Ovary (tissue), 7 donors: ENCODE measurements at regions not wholly inside any gene's neighbourhood (a gene's known extent, or its start where the extent isn't known, plus 50 kb on each side); places are given as distances from the start of the nearest gene placed in this dataset.

ENCODE experiments used
- DNase-seq, 5 donors: peaks; one replicate each; pipeline ENCODE4 v3.0.0-alpha.2; 2019 to 2020
- H3K27ac ChIP-seq, 2 donors: fragments of 200-600 bp; one replicate each; pipeline versions ENCODE4 v1.5.1 to v1.8.0; 2019 to 2022
- H3K27me3 ChIP-seq: fragments of 200-600 bp; one replicate; pipeline ENCODE4 v1.8.0; 2022
- H3K36me3 ChIP-seq: fragments of 200-600 bp; sonication (generic); one replicate; pipeline ENCODE4 v1.5.1; 2019
- H3K4me1 ChIP-seq: one replicate; pipeline ENCODE4 v1.8.1; 2013; ENCODE audit warnings: mild to moderate bottlenecking, moderate library complexity; ENCODE audit not compliant: insufficient read depth
- H3K4me3 ChIP-seq: fragments of 200-600 bp; sonication (generic); one replicate; pipeline ENCODE4 v1.5.1; 2017
- H3K9me3 ChIP-seq, 2 donors: fragments of 200-600 bp in 1 of 2; sonication (generic) in 1 of 2; one replicate each; pipeline versions ENCODE4 v1.5.1 to v1.8.1; 2013 to 2019; ENCODE audit warnings: mild to moderate bottlenecking in 1 of 2, moderate library complexity in 1 of 2
- EP300 ChIP-seq: sonication (generic); formaldehyde crosslinking; IDR thresholded peaks from one replicate; pipeline ENCODE4 v1.6.1; 2017; ENCODE audit warnings: antibody characterized with exemption
- POLR2A ChIP-seq: fragments of 450-650 bp; IDR thresholded peaks from one replicate; pipeline ENCODE4 v1.6.1; 2017; ENCODE audit warnings: antibody characterized with exemption, mild to moderate bottlenecking, moderate library complexity
- WGBS, 3 donors: extraction: QIAGEN DNeasy Blood & Tissue Kit in 1 of 3; methylation state at CpG; one replicate each; pipeline versions ENCODE4 v1.1.5 to v1.1.7; 2013 to 2017; 5-methylcytosine and 5-hydroxymethylcytosine counted together
- intact Hi-C, 4 donors: fragments of 100-400 bp; cut with DNase I; formaldehyde crosslinking; loops; one replicate each; pipeline versions ENCODE4 v1.11.0 to v1.15.1; 2022 to 2023
- TF ChIP-seq, protein P1 (sequence below), 3 donors: fragments of 450-650 bp in 2 of 3; fragments of 200-600 bp in 1 of 3; IDR thresholded peaks; one replicate each; pipeline versions ENCODE4 v1.5.1 to v1.8.0; 2016 to 2022; ENCODE audit warnings: antibody characterized with exemption in 3 of 3, mild to moderate bottlenecking in 1 of 3
- donor health status: DM: no; HTN: no; CAD: no; lungs with moderate emphysema.
- donor health status: DM: no; HTN: no; CAD: no.
- donor health status: Bipolar disorder and iron deficiency.
- donor health status: DM: no; HTN: no; CAD: no.
- donor health status: DM: yes; HTN: yes; CAD: no.

DNA sequence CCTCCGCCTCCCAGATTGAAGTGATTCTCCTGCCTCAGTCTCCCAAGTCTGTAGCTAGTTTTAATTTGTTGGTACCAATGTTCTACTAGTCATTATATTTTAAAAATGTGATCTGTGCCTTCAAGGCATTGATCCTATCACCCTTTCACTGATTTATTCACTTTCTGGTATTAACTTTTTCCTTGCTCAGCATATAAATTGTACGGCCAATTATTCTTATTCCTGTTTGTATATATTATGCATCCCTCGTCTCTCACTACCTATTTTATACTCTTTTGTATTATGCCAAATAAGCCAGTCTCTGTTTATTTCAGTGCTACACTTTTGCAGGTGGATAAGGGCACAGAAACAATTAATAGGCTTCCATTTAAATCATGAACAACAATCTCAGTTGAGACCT, 620.2 kb upstream of the BCHE start:
- H3K4me3 ChIP-seq, result no peak overlapping the region
- H3K4me1 ChIP-seq, result no peaks in the 10 kb centered on the region
- intact Hi-C loops, result no loop called here
- no peak for DNase-seq
- H3K9me3 ChIP-seq, result no peaks in the 10 kb centered on the region
- no peaks in the 10 kb centered on the region for H3K36me3 ChIP-seq
- WGBS, 3 donors, result 81 to 84% (median 84%) methylated on average over 3 of the region's 3 CpGs
- H3K27ac ChIP-seq, result no peak overlapping the region
- no peak for TF ChIP-seq POLR2A
- TF ChIP-seq, protein P1, sequence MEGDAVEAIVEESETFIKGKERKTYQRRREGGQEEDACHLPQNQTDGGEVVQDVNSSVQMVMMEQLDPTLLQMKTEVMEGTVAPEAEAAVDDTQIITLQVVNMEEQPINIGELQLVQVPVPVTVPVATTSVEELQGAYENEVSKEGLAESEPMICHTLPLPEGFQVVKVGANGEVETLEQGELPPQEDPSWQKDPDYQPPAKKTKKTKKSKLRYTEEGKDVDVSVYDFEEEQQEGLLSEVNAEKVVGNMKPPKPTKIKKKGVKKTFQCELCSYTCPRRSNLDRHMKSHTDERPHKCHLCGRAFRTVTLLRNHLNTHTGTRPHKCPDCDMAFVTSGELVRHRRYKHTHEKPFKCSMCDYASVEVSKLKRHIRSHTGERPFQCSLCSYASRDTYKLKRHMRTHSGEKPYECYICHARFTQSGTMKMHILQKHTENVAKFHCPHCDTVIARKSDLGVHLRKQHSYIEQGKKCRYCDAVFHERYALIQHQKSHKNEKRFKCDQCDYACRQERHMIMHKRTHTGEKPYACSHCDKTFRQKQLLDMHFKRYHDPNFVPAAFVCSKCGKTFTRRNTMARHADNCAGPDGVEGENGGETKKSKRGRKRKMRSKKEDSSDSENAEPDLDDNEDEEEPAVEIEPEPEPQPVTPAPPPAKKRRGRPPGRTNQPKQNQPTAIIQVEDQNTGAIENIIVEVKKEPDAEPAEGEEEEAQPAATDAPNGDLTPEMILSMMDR (IDR thresholded peaks at IDR 0.05), result no peak
- no peaks in the 10 kb centered on the region for H3K27me3 ChIP-seq

DNA sequence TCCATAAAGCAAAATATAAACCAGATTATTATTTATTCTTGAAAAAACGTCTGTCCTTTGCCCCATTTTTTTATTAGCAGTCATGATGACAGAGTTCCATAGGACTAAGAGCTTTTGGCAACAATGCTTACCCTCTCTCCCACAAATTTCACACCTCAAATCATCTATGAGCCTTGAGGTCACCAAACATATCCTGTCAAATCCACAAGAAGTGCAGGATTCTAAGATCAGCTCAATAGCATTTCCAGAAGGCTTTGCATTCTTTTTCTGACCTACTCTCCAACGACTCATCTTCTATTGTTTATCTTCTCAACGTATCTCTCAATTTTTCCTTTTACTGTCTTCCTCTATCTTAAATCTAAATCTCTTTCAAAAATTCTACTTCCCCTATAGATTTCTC, 619.1 kb upstream of the BCHE start:
- TF ChIP-seq EP300, result no peak
- TF ChIP-seq, protein P1 (IDR thresholded peaks at IDR 0.05), result no peak
- TF ChIP-seq POLR2A, result no peak
- no peaks in the 10 kb centered on the region for H3K4me1 ChIP-seq
- H3K4me3 ChIP-seq, result no peak overlapping the region
- H3K27ac ChIP-seq, result no peak overlapping the region
- intact Hi-C loops, result no loop called here
- H3K27me3 ChIP-seq, result no peaks in the 10 kb centered on the region
- no peaks in the 10 kb centered on the region for H3K9me3 ChIP-seq
- H3K36me3 ChIP-seq, result no peaks in the 10 kb centered on the region
- no peak for DNase-seq
- 56 to 65% (median 58%) methylated on average over 3 of the region's 3 CpGs for WGBS, 3 donors

DNA sequence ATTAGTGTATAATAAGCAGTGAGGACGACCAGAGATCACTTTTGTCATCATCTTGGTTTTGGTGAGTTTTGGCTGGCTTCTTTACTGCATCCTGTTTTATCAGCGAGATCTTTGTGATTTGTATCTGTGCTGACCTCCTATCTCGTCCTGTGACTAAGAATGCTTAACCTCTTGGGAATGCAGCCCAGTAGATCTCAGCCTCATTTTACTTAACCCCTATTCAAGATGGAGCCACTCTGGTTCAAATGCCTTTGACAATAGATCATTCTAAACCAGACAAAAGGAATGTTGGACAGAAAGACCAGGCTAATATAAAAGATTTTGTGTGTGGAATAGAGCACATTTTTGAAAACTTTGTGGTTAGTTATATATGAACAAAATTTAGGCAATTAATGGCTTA, 618.5 kb upstream of the BCHE start:
- whole genome bisulfite sequencing, 3 donors, result 50 to 56% (median 50%) methylated on average over 3 of the region's 3 CpGs
- intact Hi-C loops, result no loop called here
- no peaks in the 10 kb centered on the region for H3K27me3 ChIP-seq
- no peak overlapping the region for H3K27ac ChIP-seq
- no peaks in the 10 kb centered on the region for H3K9me3 ChIP-seq
- no peaks in the 10 kb centered on the region for H3K4me1 ChIP-seq
- H3K36me3 ChIP-seq, result no peaks in the 10 kb centered on the region
- no peak for DNase-seq
- TF ChIP-seq EP300 (no peak), POLR2A (no peak)
- TF ChIP-seq, protein P1 (IDR thresholded peaks at IDR 0.05), result no peak
- no peak overlapping the region for H3K4me3 ChIP-seq

DNA sequence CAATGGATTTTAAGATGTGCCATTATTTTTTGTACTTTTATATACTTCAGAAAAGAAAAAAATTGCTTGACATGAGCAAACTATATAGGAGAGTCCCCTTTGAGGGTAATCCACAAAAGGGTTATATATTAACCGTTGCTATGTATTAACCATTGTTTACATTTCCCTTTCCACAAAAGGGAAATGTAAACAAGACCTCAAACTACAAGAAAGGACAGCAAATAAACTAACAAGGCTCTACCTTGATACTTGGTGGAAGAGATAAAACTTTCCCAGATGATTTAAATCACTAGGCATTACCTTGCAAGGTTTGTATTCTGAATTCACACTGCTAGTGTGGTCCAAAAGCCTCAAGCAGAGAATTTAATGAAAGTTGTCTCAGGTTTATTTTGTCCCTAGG, 616.3 kb upstream of the BCHE start:
- H3K27me3 ChIP-seq, result no peaks in the 10 kb centered on the region
- WGBS, 3 donors, result 75 to 79% (median 76%) methylated on average over 1 of the region's 1 CpG
- no peaks in the 10 kb centered on the region for H3K36me3 ChIP-seq
- H3K4me1 ChIP-seq, result no peaks in the 10 kb centered on the region
- no peak overlapping the region for H3K27ac ChIP-seq
- DNase-seq, result no peak
- TF ChIP-seq EP300 (no peak), POLR2A (no peak)
- TF ChIP-seq, protein P1 (IDR thresholded peaks at IDR 0.05), result no peak
- H3K9me3 ChIP-seq, result no peaks in the 10 kb centered on the region
- intact Hi-C loops, result no loop called here
- H3K4me3 ChIP-seq, result no peak overlapping the region

DNA sequence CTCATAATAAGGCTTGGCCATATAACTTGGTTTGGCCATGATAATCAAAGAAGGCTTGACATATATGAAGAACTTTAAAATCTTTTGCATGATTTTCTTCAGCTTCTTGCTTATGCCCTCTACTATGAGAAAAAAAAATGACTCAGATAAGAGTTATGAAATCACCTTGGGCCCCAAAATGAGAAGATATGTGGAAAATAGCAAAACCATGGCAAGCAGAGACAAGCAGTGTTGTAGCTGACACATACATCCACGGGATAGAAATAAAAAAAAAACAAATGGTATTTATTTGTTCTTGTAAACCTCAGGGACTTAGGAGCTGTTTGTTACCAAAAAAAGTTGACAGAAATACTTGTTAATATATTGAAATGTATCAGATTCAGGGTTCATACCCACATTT, 614.8 kb upstream of the BCHE start:
- TF ChIP-seq, protein P1 (IDR thresholded peaks at IDR 0.05), result no peak
- TF ChIP-seq POLR2A, result no peak
- TF ChIP-seq EP300, result no peak
- Histone ChIP-seq H3K4me1 (no peaks in the 10 kb centered on the region), H3K4me3 (no peak overlapping the region), H3K36me3 (no peaks in the 10 kb centered on the region), H3K9me3 (no peaks in the 10 kb centered on the region), H3K27me3 (no peaks in the 10 kb centered on the region), H3K27ac (no peak overlapping the region)
- no peak for DNase-seq
- 67 to 76% (median 70%) methylated on average over 1 of the region's 1 CpG for WGBS, 3 donors
- intact Hi-C loops, result no loop called here
